ENCODE measurements at regions not wholly inside any gene's neighbourhood (a gene's known extent, or its start where the extent isn't known, plus 50 kb on each side); places are given as distances from the start of the nearest gene placed in this dataset.
"Not testable (repeated sequence)": the region's sequence is repeated elsewhere in the genome, so short reads cannot be mapped to it uniquely, and the experiment has no call there.

GRCh38 chr16:16938009-16938408 is 532.8 kb downstream of the XYLT1 start:
- DNase-seq (ENCODE audit: low read depth), result no peak

- no peak for DNase-seq (ENCODE audit: low read depth)
Measured at GRCh38 chr16:16938980-16939379, 531.8 kb downstream of the XYLT1 start.

- no peak for DNase-seq (ENCODE audit: low read depth)
Measured at GRCh38 chr16:16940351-16940750, 530.4 kb downstream of the XYLT1 start.

GRCh38 chr16:16942849-16943248 is 527.9 kb downstream of the XYLT1 start:
- DNase-seq (ENCODE audit: low read depth), result not testable (repeated sequence)

- no peak for DNase-seq (ENCODE audit: low read depth)
Measured at GRCh38 chr16:16945207-16945606, 525.6 kb downstream of the XYLT1 start.

GRCh38 chr16:16956376-16956775 is 514.4 kb downstream of the XYLT1 start:
- no peak for DNase-seq (ENCODE audit: low read depth)

DNA sequence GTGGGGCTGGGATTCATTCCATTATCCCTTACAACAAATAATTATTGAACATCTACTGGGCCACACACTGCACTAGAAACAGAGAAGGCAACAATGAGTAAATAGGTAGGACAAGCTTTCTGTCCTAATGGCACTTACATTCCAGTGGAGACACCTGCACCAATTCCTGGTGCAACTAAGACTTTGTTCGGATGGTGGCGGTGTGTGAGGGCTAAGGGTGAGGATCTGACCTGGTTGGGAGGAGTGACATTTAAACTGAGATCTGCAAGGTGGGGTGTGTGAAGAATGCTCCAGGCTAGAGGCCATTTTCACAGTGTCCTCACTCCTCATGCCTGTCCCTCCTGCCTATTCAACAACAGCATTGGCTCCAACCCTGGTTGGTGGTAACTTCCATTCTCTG is 510.0 kb downstream of the XYLT1 start:
- no peak for DNase-seq (ENCODE audit: low read depth)

DNA sequence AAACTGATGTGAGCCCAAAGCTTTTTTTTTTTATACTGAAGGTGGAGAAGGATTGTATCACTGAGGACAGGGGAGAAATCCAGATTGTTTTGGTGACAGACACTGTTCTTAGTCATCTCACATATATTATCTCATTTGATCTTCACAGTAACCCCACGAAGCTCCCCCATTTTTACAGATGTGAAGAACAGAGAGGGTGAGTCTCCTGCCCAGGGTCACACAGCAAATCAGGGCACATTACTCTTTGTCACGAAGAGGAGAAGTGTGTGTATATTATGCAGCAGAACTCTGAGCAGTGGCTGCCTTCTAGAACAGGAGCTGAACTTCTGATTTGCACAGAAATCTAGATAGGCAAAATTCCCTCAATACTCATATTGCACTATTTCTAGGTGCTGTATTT is 504.3 kb downstream of the XYLT1 start:
- DNase-seq (ENCODE audit: low read depth), result no peak

DNA sequence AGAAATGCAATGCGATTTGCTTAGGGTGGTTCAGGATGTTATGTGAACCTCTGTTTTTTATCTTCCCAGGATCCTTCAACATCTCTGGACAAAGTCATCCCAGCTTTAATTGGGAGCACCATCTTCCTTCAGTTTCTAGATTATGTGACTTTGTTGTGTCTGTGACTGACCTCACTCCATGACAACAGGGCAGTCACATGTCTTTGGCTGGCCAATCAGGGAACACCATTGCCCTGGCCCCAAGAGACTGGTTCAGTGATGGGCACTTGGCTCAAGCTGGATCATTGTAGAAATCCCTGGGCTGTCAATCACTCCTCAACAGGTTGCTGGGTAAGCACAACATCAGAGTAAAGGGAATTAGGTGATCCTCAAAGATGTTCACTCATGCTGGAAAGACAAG is 499.7 kb downstream of the XYLT1 start:
- no peak for DNase-seq (ENCODE audit: low read depth)

DNA sequence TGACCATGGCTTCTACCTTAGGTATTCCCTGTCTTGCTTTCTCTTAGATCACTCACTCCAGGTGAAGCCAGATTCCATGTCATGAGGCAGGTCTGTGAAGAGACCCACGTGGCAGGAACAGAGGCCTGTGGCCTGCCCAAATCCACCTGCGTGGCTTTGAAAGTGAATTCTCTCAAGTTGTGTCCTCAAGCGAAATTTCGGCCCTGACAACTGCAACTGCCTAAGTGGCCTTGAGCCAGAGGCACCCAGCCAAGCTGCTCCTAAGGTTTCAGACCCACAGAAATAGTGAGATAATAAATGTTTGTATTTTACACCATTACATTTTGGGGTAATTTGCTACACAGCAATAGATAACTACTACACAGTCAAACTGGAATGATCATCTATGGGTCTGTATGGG is 497.9 kb downstream of the XYLT1 start:
- no peak for DNase-seq (ENCODE audit: low read depth)

DNA sequence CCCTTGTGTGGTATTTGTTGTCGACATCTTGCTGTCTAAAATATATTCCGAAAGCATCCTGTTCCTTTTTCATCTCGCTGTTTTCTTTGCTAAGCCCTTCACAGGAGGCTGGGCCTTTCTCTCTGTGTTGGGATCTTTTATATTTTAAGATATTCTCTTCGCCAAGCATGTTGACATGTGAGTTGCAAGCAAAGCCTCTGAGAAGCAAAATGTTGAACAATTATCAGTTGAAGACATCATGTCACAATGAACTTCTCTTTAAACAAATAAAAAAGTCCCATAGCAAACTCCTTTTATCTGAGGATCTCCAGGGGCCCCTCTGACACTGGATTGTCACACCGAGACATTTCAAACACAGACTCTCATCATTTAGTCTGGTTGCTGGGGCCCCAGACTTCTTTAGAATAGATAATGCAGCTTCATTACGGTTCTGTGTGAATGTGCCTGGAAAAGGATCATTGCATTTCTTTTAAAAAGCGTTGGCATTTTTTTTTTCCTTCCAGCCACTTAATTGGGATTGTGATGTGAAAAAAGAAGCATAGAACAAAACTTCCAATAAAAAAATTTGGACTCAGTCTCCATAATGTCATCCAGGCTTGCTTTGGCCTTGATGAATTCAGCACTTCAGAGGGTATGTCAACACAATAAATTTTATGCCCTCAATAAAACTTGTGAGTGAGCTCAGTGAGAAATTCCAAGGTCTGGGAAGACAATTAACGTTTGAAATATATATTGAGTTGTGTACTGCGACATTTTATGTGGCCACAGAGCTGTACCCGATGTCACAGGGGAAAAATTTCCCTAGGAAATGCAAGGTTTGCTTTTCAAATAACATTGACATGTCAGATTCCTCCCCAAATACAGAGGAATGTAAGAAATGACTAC is 496.8 kb downstream of the XYLT1 start:
- DNase-seq (ENCODE audit: low read depth), result no peak

- no peak for DNase-seq (ENCODE audit: low read depth)
Measured at GRCh38 chr16:16982614-16983013, 488.1 kb downstream of the XYLT1 start.

GRCh38 chr16:16983582-16983981 is 487.2 kb downstream of the XYLT1 start:
- no peak for DNase-seq (ENCODE audit: low read depth)

DNA sequence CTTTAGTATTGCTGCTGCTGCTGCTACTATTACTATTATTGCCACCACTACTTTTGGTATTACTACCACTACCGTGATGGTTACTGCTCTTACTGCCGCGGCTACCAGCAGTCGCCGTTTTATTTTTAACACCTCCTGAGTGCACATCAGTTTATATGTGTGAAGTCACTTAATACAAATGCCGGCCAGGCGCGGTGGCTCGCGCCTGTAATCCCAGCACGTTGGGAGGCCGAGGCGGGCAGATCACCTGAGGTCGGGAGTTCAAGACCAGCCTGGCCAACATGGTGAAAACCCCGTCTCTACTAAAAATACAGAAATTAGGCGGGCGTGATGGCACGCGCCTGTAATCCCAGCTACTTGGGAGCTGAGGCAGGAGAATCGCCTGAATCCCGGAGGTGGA is 486.7 kb downstream of the XYLT1 start:
- not testable (repeated sequence) for DNase-seq (ENCODE audit: low read depth)

DNA sequence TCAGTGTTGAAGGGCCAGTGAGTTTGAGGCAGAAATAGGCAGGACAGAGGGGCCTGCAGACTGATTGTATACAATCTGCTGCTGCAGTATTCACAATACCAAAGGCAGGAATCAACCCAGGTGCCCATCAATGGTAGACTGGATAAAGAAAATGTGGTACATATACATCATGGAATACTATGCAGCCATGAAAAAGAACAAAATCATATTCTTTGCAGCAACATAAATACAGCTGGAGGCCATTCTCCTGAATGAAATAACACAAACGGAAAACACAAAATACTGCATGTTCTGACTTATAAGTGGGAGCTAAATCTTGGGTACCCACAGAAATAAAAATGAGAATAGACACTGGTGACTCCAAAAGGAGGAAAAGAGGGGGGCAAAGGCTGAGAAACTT is 485.1 kb downstream of the XYLT1 start:
- DNase-seq (ENCODE audit: low read depth), result no peak

DNA sequence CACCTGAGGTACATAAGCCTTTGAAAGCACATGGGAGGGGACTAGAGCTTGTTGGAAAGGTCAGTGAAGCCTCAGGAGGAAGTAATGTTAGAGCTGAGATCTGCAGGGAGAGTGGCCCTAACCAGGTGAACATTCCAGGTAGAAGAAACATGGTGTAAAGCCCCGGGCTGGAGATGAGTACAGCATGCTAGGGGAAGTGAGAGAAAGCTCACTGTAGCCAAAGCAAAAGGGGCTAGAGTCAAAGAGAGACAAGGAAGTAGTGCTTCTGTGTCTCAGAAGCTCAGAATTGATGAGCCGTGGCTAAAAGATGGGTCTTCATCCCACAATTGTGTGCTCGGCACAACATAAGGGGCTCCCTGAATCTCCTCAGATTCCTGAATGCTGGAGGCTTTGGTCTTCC is 481.8 kb downstream of the XYLT1 start:
- no peak for DNase-seq (ENCODE audit: low read depth)

GRCh38 chr16:16989368-16989767 is 481.4 kb downstream of the XYLT1 start:
- no peak for DNase-seq (ENCODE audit: low read depth)

DNA sequence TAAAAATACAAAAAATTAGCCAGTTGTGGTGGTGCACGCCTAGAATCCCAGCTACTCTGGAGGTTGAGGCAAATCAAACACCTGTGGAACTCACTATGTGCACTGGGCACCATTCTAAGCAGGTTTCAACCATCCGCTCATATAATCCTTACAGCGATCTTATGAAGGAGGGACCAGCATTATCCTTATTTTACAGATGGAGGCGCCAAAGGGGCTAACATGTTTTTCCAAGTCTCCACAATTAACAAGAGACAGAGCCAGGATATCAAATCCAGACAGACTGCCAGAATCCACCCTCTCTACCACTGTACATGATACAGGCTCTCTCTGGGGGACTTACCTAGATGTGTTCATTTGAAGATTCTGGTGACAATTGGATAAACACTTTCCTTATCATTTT is 479.0 kb downstream of the XYLT1 start:
- no peak for DNase-seq (ENCODE audit: low read depth)

- DNase-seq (ENCODE audit: low read depth), result no peak
Measured at GRCh38 chr16:16992975-16993765, 477.6 kb downstream of the XYLT1 start.

DNA sequence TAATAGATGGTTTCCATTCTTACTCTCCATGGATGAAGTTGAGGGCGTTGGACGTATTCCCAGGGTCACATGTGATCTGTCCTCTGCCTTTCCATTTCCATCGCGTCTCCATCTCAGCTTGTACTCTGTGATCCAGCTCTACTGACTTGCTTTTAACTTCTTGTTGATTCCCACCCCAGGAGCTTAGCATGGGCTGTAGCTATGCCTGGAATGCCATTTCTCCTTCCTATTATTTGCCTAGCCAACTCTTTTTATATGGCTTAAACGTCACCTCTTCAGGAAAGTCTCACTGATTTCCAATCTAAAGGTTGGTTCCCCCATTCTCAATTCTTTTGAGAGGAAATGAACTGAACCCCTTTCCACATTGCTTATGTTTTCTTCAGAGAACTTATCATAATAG is 475.9 kb downstream of the XYLT1 start:
- no peak for DNase-seq (ENCODE audit: low read depth)

DNA sequence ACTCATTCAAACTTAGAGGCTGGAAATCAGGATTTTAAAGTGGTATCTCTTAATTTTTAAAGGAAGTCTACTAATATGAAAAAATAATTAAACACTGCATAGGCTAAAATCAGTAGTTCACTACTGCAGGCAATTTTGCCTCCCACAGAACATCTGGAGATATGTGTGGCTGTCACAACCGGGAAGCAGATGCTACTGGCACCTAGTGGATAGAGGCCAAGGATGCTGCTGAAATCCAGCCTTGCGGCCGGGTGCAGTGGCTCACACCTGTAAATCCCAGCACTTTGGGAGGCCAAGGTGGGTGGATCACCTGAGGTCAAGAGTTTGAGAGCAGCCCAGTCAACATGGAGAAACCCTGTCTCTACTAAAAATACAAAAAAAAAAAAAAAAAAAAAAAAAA is 473.9 kb downstream of the XYLT1 start:
- DNase-seq (ENCODE audit: low read depth), result no peak

GRCh38 chr16:16997349-16997748 is 473.4 kb downstream of the XYLT1 start:
- no peak for DNase-seq (ENCODE audit: low read depth)

DNA sequence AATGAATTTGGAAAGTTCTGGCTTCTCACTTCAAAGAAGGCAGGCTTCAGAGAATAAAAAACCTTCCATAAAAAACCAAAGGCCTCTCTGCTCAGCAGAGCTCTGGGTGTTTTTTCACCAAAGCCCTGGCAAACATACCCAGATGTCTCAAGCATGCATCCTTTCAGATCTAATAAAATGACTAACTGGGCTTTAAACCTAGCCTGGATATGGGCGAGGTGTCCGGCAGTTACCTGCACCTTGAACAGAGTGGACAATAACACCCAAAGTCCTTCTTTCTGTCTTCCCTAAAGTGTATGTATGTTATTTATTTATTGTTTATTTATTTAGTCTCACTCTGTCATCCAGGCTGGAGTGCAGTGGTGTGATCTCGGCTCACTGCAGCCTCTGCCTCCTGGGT is 469.3 kb downstream of the XYLT1 start:
- DNase-seq (ENCODE audit: low read depth), result no peak
